ENCODE measurements at regions not wholly inside any gene's neighbourhood (a gene's known extent, or its start where the extent isn't known, plus 50 kb on each side); places are given as distances from the start of the nearest gene placed in this dataset.
"Not testable (repeated sequence)": the region's sequence is repeated elsewhere in the genome, so short reads cannot be mapped to it uniquely, and the experiment has no call there.

DNA sequence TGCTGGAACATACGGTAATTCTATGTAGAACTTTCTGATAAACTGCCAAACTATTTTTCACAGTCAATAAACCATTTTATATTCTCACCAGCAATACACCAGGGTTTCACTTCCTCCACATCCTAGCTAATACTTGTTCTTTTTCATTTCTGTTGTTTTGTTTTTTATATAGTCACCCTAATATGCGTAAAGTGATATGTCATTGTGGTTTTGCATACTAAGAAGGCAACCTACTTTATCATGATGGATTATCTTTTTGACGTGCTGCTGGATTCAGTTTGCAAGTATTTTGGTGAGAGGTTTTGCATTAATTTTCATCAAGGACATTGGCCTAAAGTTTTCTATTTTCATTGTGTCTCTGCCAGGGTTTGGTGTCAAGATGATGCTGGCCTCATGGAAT is 1384.1 kb downstream of the UQCRFS1 start:
- no peak overlapping the region for H3K4me3 ChIP-seq (ENCODE audit: low read depth in 1 of 5, low read length in 5 of 5)
- H3K27me3 ChIP-seq (ENCODE audit: control insufficient read depth in 5 of 5, insufficient read depth in 4 of 5, low read length in 5 of 5): no peaks in the 10 kb centered on the region
- H3K4me1 ChIP-seq (ENCODE audit: control insufficient read depth in 5 of 5, insufficient read depth in 5 of 5, low read length in 5 of 5): no peaks in the 10 kb centered on the region
- no peak overlapping the region for H3K27ac ChIP-seq (ENCODE audit: low read depth, low read length)
- no peaks in the 10 kb centered on the region for H3K36me3 ChIP-seq (ENCODE audit: control insufficient read depth in 5 of 5, insufficient read depth in 5 of 5, low read length in 5 of 5)
- no peaks in the 10 kb centered on the region for H3K9me3 ChIP-seq (ENCODE audit: control insufficient read depth in 5 of 5, low read length in 5 of 5)
- H3K9ac ChIP-seq (ENCODE audit: low read length in 5 of 5): no peak overlapping the region

DNA sequence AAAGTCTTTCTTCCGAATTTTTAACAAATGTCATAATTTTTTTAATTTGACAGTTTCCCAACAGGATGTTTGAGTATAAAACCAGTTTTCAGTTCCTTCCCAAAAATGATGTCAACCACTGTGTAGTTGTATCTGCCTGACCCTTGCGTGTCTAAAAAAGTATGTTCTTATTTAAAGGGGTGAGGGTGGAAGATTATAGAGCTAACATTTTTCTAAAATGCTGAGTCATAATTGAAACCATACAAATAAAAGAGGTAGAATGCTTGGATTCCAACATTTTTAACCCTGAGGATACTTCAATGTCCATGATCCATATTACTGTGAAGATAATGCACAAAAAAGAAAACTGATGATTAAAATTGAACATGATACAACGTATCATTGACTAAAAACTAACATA is 1388.8 kb downstream of the UQCRFS1 start:
- Histone ChIP-seq H3K4me1 (ENCODE audit: control insufficient read depth in 5 of 5, insufficient read depth in 5 of 5, low read length in 5 of 5) (no peaks in the 10 kb centered on the region), H3K9me3 (ENCODE audit: control insufficient read depth in 5 of 5, low read length in 5 of 5) (no peaks in the 10 kb centered on the region), H3K27me3 (ENCODE audit: control insufficient read depth in 5 of 5, insufficient read depth in 4 of 5, low read length in 5 of 5) (no peaks in the 10 kb centered on the region), H3K4me3 (ENCODE audit: low read depth in 1 of 5, low read length in 5 of 5) (no peak overlapping the region), H3K36me3 (ENCODE audit: control insufficient read depth in 5 of 5, insufficient read depth in 5 of 5, low read length in 5 of 5) (no peaks in the 10 kb centered on the region), H3K27ac (ENCODE audit: low read depth, low read length) (no peak overlapping the region), H3K9ac (ENCODE audit: low read length in 5 of 5) (no peak overlapping the region)

DNA sequence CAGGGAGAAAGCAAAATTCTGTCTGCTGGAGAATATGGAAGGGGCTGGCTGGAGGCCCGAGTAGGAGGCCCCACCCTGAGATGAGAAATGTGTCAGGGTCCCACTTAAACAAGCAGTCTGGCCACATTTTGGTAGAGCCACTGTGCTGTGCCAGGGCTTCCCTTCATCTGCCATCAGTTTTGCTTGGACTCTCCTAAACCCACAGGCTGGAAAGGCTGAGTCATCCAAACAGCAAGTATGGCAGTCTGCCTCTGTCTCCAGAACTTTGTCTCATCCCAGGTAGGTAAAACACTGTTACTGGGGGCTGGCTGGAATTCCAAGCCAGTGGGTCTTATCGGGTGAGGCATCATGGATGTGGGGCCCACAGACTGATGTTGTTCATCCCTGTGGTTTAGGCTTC is 1390.6 kb downstream of the UQCRFS1 start:
- H3K9me3 ChIP-seq (ENCODE audit: control insufficient read depth in 5 of 5, low read length in 5 of 5): no peaks in the 10 kb centered on the region
- no peak overlapping the region for H3K4me3 ChIP-seq (ENCODE audit: low read depth in 1 of 5, low read length in 5 of 5)
- H3K27ac ChIP-seq (ENCODE audit: low read depth, low read length): no peak overlapping the region
- H3K9ac ChIP-seq (ENCODE audit: low read length in 5 of 5): no peak overlapping the region
- no peaks in the 10 kb centered on the region for H3K4me1 ChIP-seq (ENCODE audit: control insufficient read depth in 5 of 5, insufficient read depth in 5 of 5, low read length in 5 of 5)
- H3K36me3 ChIP-seq (ENCODE audit: control insufficient read depth in 5 of 5, insufficient read depth in 5 of 5, low read length in 5 of 5): no peaks in the 10 kb centered on the region
- no peaks in the 10 kb centered on the region for H3K27me3 ChIP-seq (ENCODE audit: control insufficient read depth in 5 of 5, insufficient read depth in 4 of 5, low read length in 5 of 5)

DNA sequence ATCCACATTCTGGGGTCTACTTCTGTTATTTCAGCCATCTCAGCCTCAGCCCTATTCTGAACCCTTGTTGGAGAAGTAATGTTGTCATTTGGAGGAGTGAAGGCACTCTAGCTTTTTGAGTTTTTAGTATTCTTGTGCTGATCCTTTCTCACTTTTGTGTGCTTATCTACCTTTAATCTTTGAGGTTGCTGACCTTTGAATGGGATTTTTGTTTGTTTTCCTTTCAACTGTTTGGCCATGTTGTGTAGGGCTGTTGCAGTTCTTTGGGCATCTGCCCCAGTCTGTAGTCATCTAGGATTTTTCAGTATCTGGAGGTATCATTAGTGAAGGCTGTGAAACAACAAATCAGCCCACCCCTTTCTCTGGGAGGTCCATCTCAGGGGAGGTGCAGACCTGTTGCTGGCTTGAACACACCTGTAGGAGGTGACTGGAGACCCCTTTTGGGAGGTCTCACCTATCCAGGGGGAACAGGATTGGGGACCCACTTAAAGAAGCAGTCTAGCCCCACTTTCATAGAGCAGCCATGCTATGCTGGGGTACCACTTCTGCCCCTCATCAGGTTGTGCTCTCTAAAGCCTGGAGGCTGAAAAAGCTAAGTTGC is 1391.4 kb downstream of the UQCRFS1 start:
- Histone ChIP-seq H3K36me3 (ENCODE audit: control insufficient read depth in 5 of 5, insufficient read depth in 5 of 5, low read length in 5 of 5) (no peaks in the 10 kb centered on the region), H3K27me3 (ENCODE audit: control insufficient read depth in 5 of 5, insufficient read depth in 4 of 5, low read length in 5 of 5) (no peaks in the 10 kb centered on the region), H3K4me1 (ENCODE audit: control insufficient read depth in 5 of 5, insufficient read depth in 5 of 5, low read length in 5 of 5) (no peaks in the 10 kb centered on the region), H3K27ac (ENCODE audit: low read depth, low read length) (no peak overlapping the region), H3K9me3 (ENCODE audit: control insufficient read depth in 5 of 5, low read length in 5 of 5) (no peaks in the 10 kb centered on the region), H3K4me3 (ENCODE audit: low read depth in 1 of 5, low read length in 5 of 5) (no peak overlapping the region), H3K9ac (ENCODE audit: low read length in 5 of 5) (no peak overlapping the region)

DNA sequence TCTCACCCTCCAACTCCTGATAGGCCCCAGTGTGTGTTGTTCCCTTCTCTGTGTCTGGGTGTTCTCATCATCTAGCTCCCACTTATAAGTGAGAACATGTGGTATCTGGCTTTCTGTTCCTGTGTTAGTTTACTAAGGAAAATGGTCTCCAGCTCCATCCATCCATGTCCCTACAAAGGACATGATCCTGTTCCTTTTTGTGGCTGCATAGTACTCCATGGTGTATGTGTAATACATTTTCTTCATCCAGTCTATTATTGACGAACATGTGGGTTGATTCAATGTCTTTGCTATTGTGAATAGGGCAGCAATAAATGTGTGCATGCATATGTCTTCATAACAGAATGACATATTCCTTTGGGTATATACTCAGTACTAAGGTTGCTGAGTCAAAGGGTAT is 1397.0 kb downstream of the UQCRFS1 start:
- no peaks in the 10 kb centered on the region for H3K27me3 ChIP-seq (ENCODE audit: control insufficient read depth in 5 of 5, insufficient read depth in 4 of 5, low read length in 5 of 5)
- no peak overlapping the region for H3K9ac ChIP-seq (ENCODE audit: low read length in 5 of 5)
- H3K27ac ChIP-seq (ENCODE audit: low read depth, low read length): no peak overlapping the region
- no peaks in the 10 kb centered on the region for H3K36me3 ChIP-seq (ENCODE audit: control insufficient read depth in 5 of 5, insufficient read depth in 5 of 5, low read length in 5 of 5)
- H3K4me1 ChIP-seq (ENCODE audit: control insufficient read depth in 5 of 5, insufficient read depth in 5 of 5, low read length in 5 of 5): no peaks in the 10 kb centered on the region
- no peaks in the 10 kb centered on the region for H3K9me3 ChIP-seq (ENCODE audit: control insufficient read depth in 5 of 5, low read length in 5 of 5)
- no peak overlapping the region for H3K4me3 ChIP-seq (ENCODE audit: low read depth in 1 of 5, low read length in 5 of 5)

DNA sequence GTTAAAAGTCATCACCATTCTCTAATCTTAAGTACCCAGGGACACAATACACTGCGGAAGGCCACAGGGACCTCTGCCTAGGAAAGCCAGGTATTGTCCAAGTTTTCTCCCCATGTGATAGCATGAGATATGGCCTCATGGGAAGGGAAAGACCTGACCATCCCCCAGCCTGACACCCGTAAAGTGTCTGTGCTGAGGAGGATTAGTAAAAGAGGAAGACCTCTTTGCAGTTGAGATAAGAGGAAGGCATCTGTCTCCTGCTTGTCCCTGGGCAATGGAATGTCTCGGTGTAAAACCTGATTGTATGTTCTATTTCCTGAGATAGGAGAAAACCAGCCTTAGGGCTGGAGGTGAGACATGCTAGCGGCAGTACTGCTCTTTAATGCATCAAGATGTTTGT is 1398.1 kb downstream of the UQCRFS1 start:
- not testable (repeated sequence) for H3K27me3 ChIP-seq (ENCODE audit: control insufficient read depth in 5 of 5, insufficient read depth in 4 of 5, low read length in 5 of 5); H3K4me1 ChIP-seq (ENCODE audit: control insufficient read depth in 5 of 5, insufficient read depth in 5 of 5, low read length in 5 of 5); H3K4me3 ChIP-seq (ENCODE audit: low read depth in 1 of 5, low read length in 5 of 5); H3K9ac ChIP-seq (ENCODE audit: low read length in 5 of 5); H3K27ac ChIP-seq (ENCODE audit: low read depth, low read length); H3K9me3 ChIP-seq (ENCODE audit: control insufficient read depth in 5 of 5, low read length in 5 of 5); H3K36me3 ChIP-seq (ENCODE audit: control insufficient read depth in 5 of 5, insufficient read depth in 5 of 5, low read length in 5 of 5)

DNA sequence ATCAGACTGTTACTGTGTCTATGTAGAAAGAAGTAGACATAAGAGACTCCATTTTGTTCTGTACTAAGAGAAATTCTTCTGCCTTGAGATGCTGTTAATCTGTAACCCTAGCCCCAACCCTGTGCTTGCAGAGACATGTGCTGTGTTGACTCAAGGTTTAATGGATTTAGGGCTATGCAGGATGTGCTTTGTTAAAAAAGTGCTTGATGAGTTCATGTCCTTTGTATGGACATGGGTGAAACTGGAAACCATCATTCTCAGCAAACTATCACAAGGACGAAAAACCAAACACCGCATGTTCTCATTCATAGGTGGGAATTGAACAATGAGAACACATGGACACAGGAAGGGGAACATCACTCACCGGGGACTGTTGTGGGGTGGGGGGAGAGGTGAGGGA is 1398.7 kb downstream of the UQCRFS1 start:
- H3K9me3 ChIP-seq (ENCODE audit: control insufficient read depth in 5 of 5, low read length in 5 of 5); H3K27me3 ChIP-seq (ENCODE audit: control insufficient read depth in 5 of 5, insufficient read depth in 4 of 5, low read length in 5 of 5); H3K27ac ChIP-seq (ENCODE audit: low read depth, low read length); H3K4me3 ChIP-seq (ENCODE audit: low read depth in 1 of 5, low read length in 5 of 5); H3K36me3 ChIP-seq (ENCODE audit: control insufficient read depth in 5 of 5, insufficient read depth in 5 of 5, low read length in 5 of 5); H3K4me1 ChIP-seq (ENCODE audit: control insufficient read depth in 5 of 5, insufficient read depth in 5 of 5, low read length in 5 of 5); H3K9ac ChIP-seq (ENCODE audit: low read length in 5 of 5): not testable (repeated sequence)

DNA sequence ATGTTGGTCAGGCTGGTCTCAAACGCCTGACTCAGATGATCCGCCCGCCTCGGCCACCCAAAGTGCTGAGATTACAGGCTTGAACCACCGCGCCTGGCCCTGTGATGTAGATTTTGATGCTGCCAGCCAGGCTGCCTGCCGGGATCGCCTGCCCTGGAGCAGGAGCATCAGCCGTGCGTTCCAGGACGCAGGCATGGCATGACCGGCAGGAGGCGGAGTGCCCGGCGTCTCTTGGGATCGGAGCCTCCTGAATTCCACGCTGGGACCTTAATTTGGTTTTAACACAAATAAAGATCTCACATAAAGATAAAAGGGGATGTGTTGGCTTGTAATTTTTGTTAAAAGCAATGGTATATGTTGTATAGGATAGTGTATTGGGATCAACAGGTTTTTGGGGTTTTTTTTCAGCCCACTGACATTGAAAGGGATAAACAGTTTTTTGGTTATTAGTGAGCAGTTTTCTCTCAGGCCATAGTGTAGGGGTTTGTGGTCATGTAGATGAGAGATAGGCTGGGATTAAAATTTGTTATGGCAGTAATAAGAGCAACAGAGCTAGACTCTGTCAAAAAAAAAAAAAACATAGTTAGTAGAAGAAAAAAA is 1406.4 kb downstream of the UQCRFS1 start:
- no peak overlapping the region for H3K9ac ChIP-seq (ENCODE audit: low read length in 5 of 5)
- no peaks in the 10 kb centered on the region for H3K9me3 ChIP-seq (ENCODE audit: control insufficient read depth in 5 of 5, low read length in 5 of 5)
- no peaks in the 10 kb centered on the region for H3K4me1 ChIP-seq (ENCODE audit: control insufficient read depth in 5 of 5, insufficient read depth in 5 of 5, low read length in 5 of 5)
- H3K27me3 ChIP-seq (ENCODE audit: control insufficient read depth in 5 of 5, insufficient read depth in 4 of 5, low read length in 5 of 5): no peaks in the 10 kb centered on the region
- H3K36me3 ChIP-seq (ENCODE audit: control insufficient read depth in 5 of 5, insufficient read depth in 5 of 5, low read length in 5 of 5): peaks cover 0 to 18% (median 8%) of the 10 kb centered on the region in 5 donors
- no peak overlapping the region for H3K27ac ChIP-seq (ENCODE audit: low read depth, low read length)
- no peak overlapping the region for H3K4me3 ChIP-seq (ENCODE audit: low read depth in 1 of 5, low read length in 5 of 5)

DNA sequence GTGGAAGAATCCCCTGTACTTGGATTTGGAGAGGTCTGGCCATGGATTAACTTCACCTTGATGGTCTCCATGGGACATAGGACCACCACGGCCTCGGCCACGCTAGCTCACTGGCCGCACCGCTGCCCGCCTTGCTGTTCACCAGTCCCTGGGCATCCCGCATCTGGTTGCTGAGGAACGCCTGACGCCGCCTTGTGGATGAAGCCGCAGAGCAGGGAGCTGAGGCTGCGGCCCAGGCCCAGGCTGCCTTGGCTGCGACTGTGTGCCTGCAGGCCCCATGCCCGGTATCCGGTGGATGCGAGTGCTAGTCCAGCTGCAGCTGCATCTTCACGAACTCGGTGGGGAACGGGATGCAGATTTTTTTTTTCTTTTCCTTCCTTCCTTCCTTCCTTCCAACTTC is 1407.1 kb downstream of the UQCRFS1 start:
- H3K9ac ChIP-seq (ENCODE audit: low read length in 5 of 5): no peak overlapping the region
- no peak overlapping the region for H3K27ac ChIP-seq (ENCODE audit: low read depth, low read length)
- no peaks in the 10 kb centered on the region for H3K4me1 ChIP-seq (ENCODE audit: control insufficient read depth in 5 of 5, insufficient read depth in 5 of 5, low read length in 5 of 5)
- peaks cover 0 to 18% (median 8%) of the 10 kb centered on the region in 5 donors for H3K36me3 ChIP-seq (ENCODE audit: control insufficient read depth in 5 of 5, insufficient read depth in 5 of 5, low read length in 5 of 5)
- H3K4me3 ChIP-seq (ENCODE audit: low read depth in 1 of 5, low read length in 5 of 5): no peak overlapping the region
- no peaks in the 10 kb centered on the region for H3K27me3 ChIP-seq (ENCODE audit: control insufficient read depth in 5 of 5, insufficient read depth in 4 of 5, low read length in 5 of 5)
- no peaks in the 10 kb centered on the region for H3K9me3 ChIP-seq (ENCODE audit: control insufficient read depth in 5 of 5, low read length in 5 of 5)

DNA sequence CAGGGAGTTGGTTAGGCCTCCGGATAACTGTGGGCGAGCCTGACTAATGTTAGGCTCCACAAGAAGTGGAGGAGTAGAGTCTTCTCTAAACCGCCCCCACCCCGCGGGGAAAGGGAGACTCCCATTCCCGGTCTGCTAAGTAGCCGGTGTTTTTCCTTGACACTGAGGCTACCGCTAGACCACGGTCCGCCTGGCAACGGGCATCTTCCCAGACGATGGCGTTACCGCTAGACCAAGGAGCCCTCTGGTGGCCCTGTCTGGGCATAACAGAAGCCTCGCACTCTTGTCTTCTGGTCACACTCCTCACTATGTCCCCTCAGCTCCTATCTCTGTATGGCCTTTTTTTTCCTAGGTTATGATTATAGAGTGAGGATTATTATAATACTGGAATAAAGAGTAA is 1410.7 kb downstream of the UQCRFS1 start:
- H3K9me3 ChIP-seq (ENCODE audit: control insufficient read depth in 5 of 5, low read length in 5 of 5); H3K27ac ChIP-seq (ENCODE audit: low read depth, low read length); H3K27me3 ChIP-seq (ENCODE audit: control insufficient read depth in 5 of 5, insufficient read depth in 4 of 5, low read length in 5 of 5); H3K4me3 ChIP-seq (ENCODE audit: low read depth in 1 of 5, low read length in 5 of 5); H3K4me1 ChIP-seq (ENCODE audit: control insufficient read depth in 5 of 5, insufficient read depth in 5 of 5, low read length in 5 of 5); H3K9ac ChIP-seq (ENCODE audit: low read length in 5 of 5): not testable (repeated sequence)
- H3K36me3 ChIP-seq (ENCODE audit: control insufficient read depth in 5 of 5, insufficient read depth in 5 of 5, low read length in 5 of 5): peaks cover 4 to 29% (median 16%) of the 10 kb centered on the region in 5 donors
